Mesenchymal stem cell (in vitro differentiated cells and primary cell): ENCODE measurements at regions not wholly inside any gene's neighbourhood (a gene's known extent, or its start where the extent isn't known, plus 50 kb on each side); places are given as distances from the start of the nearest gene placed in this dataset.

Experiments
- DNase-seq: peaks from one replicate; pipeline ENCODE4 v3.0.0-alpha.2; 2013
- H2AFZ ChIP-seq: one replicate; pipeline ENCODE4 v1.6.1; 2013; ENCODE audit warnings: low read depth, mild to moderate bottlenecking, control low read depth, inconsistent platforms, low read length, moderate library complexity
- H2AK5ac ChIP-seq: 2 replicates; pipeline ENCODE4 v1.6.1; 2013; ENCODE audit warnings: low read length, moderate library complexity, mild to moderate bottlenecking, inconsistent platforms; ENCODE audit not compliant: severe bottlenecking
- H2BK120ac ChIP-seq: one replicate; pipeline ENCODE4 v1.6.1; 2013; ENCODE audit warnings: low read depth, mild to moderate bottlenecking, inconsistent platforms, low read length, moderate library complexity
- H2BK12ac ChIP-seq, 2 experiments: one replicate each; pipeline ENCODE4 v1.6.1; 2013; ENCODE audit warnings: inconsistent platforms in 2 of 2, low read length in 2 of 2, mild to moderate bottlenecking in 2 of 2, moderate library complexity in 2 of 2, control low read depth in 1 of 2
- H2BK15ac ChIP-seq: one replicate; pipeline ENCODE4 v1.6.1; 2013; ENCODE audit warnings: mild to moderate bottlenecking, low read depth, inconsistent platforms; ENCODE audit not compliant: poor library complexity, severe bottlenecking
- H2BK5ac ChIP-seq: 2 replicates; pipeline ENCODE4 v1.6.1; 2013; ENCODE audit warnings: low read depth, mild to moderate bottlenecking, low read length, control low read depth, inconsistent platforms; ENCODE audit not compliant: poor library complexity, severe bottlenecking
- H3K14ac ChIP-seq, 2 experiments: one replicate each; pipeline ENCODE4 v1.6.1; 2013; ENCODE audit warnings: inconsistent platforms in 2 of 2, low read length in 2 of 2, control low read depth in 1 of 2, mild to moderate bottlenecking in 1 of 2, moderate library complexity in 1 of 2
- H3K18ac ChIP-seq, 2 experiments: one replicate each; pipeline ENCODE4 v1.6.1; 2013; ENCODE audit warnings: inconsistent platforms in 2 of 2, low read length in 2 of 2, control low read depth in 1 of 2, low read depth in 1 of 2, mild to moderate bottlenecking in 1 of 2
- H3K23ac ChIP-seq, 2 experiments: one replicate each; pipeline ENCODE4 v1.6.1; 2013; ENCODE audit warnings: inconsistent platforms in 2 of 2, low read length in 2 of 2, mild to moderate bottlenecking in 2 of 2, moderate library complexity in 2 of 2, control low read depth in 1 of 2
- H3K27ac ChIP-seq: 2 replicates; pipeline ENCODE4 v1.5.1; 2013; ENCODE audit warnings: mild to moderate bottlenecking, moderate library complexity, low read length, control low read depth, inconsistent platforms; ENCODE audit not compliant: poor library complexity, severe bottlenecking
- H3K27me3 ChIP-seq, 2 experiments: 2 replicates each; pipeline versions ENCODE4 v1.6.1 to v1.7.0; 2013; ENCODE audit warnings: low read length in 2 of 2, mild to moderate bottlenecking in 2 of 2, moderate library complexity in 2 of 2, control low read depth in 1 of 2, inconsistent platforms in 1 of 2; ENCODE audit not compliant: control insufficient read depth in 1 of 2, insufficient read depth in 1 of 2
- H3K36me3 ChIP-seq, 2 experiments: 2 replicates each; pipeline versions ENCODE4 v1.6.1 to v1.7.0; 2013; ENCODE audit warnings: low read length in 2 of 2, control low read depth in 1 of 2, inconsistent platforms in 1 of 2, low read depth in 1 of 2, mild to moderate bottlenecking in 1 of 2; ENCODE audit not compliant: insufficient read depth in 2 of 2, control insufficient read depth in 1 of 2
- H3K4ac ChIP-seq, 2 experiments: one replicate each; pipeline ENCODE4 v1.6.1; 2013; ENCODE audit warnings: inconsistent platforms in 2 of 2, low read length in 2 of 2, mild to moderate bottlenecking in 2 of 2, moderate library complexity in 2 of 2, control low read depth in 1 of 2, low read depth in 1 of 2
- H3K4me1 ChIP-seq: 2 replicates; pipeline ENCODE4 v1.6.1; 2013; ENCODE audit warnings: low read depth, low read length, control low read depth; ENCODE audit not compliant: control insufficient read depth, insufficient read depth
- H3K4me2 ChIP-seq: 2 replicates; pipeline ENCODE4 v1.6.1; 2013; ENCODE audit warnings: low read length, mild to moderate bottlenecking, inconsistent platforms; ENCODE audit not compliant: poor library complexity, severe bottlenecking
- H3K4me3 ChIP-seq, 2 experiments: 2 replicates each; pipeline versions ENCODE4 v1.5.1 to v1.7.0; 2013; ENCODE audit warnings: low read length in 2 of 2, mild to moderate bottlenecking in 2 of 2, control low read depth in 1 of 2, low read depth in 1 of 2; ENCODE audit not compliant: insufficient read depth in 1 of 2
- H3K79me1 ChIP-seq: replicated peaks from 2 replicates; pipeline ENCODE4 v1.6.1; 2013; ENCODE audit warnings: mild to moderate bottlenecking, control low read depth, low read length, inconsistent platforms; ENCODE audit not compliant: poor library complexity, severe bottlenecking
- H3K9ac ChIP-seq: 2 replicates; pipeline ENCODE4 v1.7.0; 2013; ENCODE audit warnings: mild to moderate bottlenecking, low read length, moderate library complexity
- H3K9me3 ChIP-seq: 2 replicates; pipeline ENCODE4 v1.7.0; 2013; ENCODE audit warnings: mild to moderate bottlenecking, low read length; ENCODE audit not compliant: control insufficient read depth
- H4K8ac ChIP-seq: one replicate; pipeline ENCODE4 v1.6.1; 2013; ENCODE audit warnings: inconsistent platforms, mild to moderate bottlenecking, low read length, moderate library complexity
- H4K91ac ChIP-seq: one replicate; pipeline ENCODE4 v1.6.1; 2013; ENCODE audit warnings: mild to moderate bottlenecking, low read length, inconsistent platforms
- WGBS: methylation state at CpG from one replicate; pipeline ENCODE4 v1.1.7; 2013; ENCODE audit warnings: mixed read lengths; 5-methylcytosine and 5-hydroxymethylcytosine counted together

GRCh38 chr3:197373096-197373495 is 74.7 kb upstream of the DLG1 start:
- Histone ChIP-seq H3K23ac (no peak overlapping the region), H3K79me1 (no peaks in the 10 kb centered on the region), H2BK15ac (no peak overlapping the region), H3K14ac (no peak overlapping the region), H3K9ac (no peak overlapping the region), H4K91ac (no peak overlapping the region), H3K27ac (no peak overlapping the region), H2AK5ac (no peak overlapping the region), H4K8ac (no peak overlapping the region), H3K27me3 (peaks cover 0 to 7% of the 10 kb centered on the region in 2 experiments), H2BK12ac (no peak overlapping the region), H3K4me3 (no peak overlapping the region), H2BK120ac (no peak overlapping the region), H3K36me3 (no peaks in the 10 kb centered on the region), H3K9me3 (no peaks in the 10 kb centered on the region), H3K4me1 (peaks cover 21% of the 10 kb centered on the region), H3K4ac (no peak overlapping the region), H3K4me2 (no peak overlapping the region), H2AFZ (no peak overlapping the region), H2BK5ac (no peak overlapping the region), H3K18ac (no peak overlapping the region)
- WGBS: 93% methylated on average over 8 of the region's 8 CpGs
- DNase-seq: no peak

- WGBS: 47% methylated on average over 6 of the region's 7 CpGs
Observed at GRCh38 chr3:197372047-197372661, 73.7 kb upstream of the DLG1 start.

GRCh38 chr3:197371591-197372046 is 73.2 kb upstream of the DLG1 start:
- no peak overlapping the region for H3K4ac ChIP-seq
- H2BK5ac ChIP-seq: peak overlapping the region; percentile 59
- peak overlapping the region; percentile 92 for H2AK5ac ChIP-seq
- DNase-seq: peak; percentile 71
- no peak overlapping the region for H3K4me2 ChIP-seq
- peaks cover 30% of the 10 kb centered on the region for H3K4me1 ChIP-seq
- H2BK15ac ChIP-seq: no peak overlapping the region
- H3K9ac ChIP-seq: no peak overlapping the region
- no peaks in the 10 kb centered on the region for H3K79me1 ChIP-seq
- H2AFZ ChIP-seq: no peak overlapping the region
- no peak overlapping the region for H3K14ac ChIP-seq
- no peak overlapping the region for H4K91ac ChIP-seq
- H3K9me3 ChIP-seq: no peaks in the 10 kb centered on the region
- H2BK12ac ChIP-seq: peak overlapping the region in 1 of 2 experiments; percentile 40
- H3K27me3 ChIP-seq: peaks cover 0 to 10% of the 10 kb centered on the region in 2 experiments
- H3K36me3 ChIP-seq: no peaks in the 10 kb centered on the region
- no peak overlapping the region for H4K8ac ChIP-seq
- H3K23ac ChIP-seq: no peak overlapping the region
- WGBS: 0% methylated on average over 1 of the region's 1 CpG
- no peak overlapping the region for H2BK120ac ChIP-seq
- no peak overlapping the region for H3K18ac ChIP-seq
- H3K27ac ChIP-seq: peak overlapping the region; percentile 88
- H3K4me3 ChIP-seq: no peak overlapping the region

More at GRCh38 chr3:197372047-197372661, 73.7 kb upstream of the DLG1 start:
- no peaks in the 10 kb centered on the region for H3K36me3 ChIP-seq
- H3K9me3 ChIP-seq: no peaks in the 10 kb centered on the region
- DNase-seq: peak; percentile 76
- H3K23ac ChIP-seq: no peak overlapping the region
- H2BK5ac ChIP-seq: peak overlapping the region; percentile 71
- no peak overlapping the region for H3K14ac ChIP-seq
- H3K4me1 ChIP-seq: peaks cover 25% of the 10 kb centered on the region
- H4K8ac ChIP-seq: peak overlapping the region; percentile 22
- H2BK120ac ChIP-seq: no peak overlapping the region
- no peak overlapping the region for H3K4me3 ChIP-seq
- peak overlapping the region in 1 of 2 experiments; percentile 28 for H3K18ac ChIP-seq
- H3K9ac ChIP-seq: no peak overlapping the region
- H2AK5ac ChIP-seq: peak overlapping the region; percentile 92
- no peak overlapping the region for H2BK12ac ChIP-seq
- no peak overlapping the region for H2BK15ac ChIP-seq
- no peak overlapping the region for H2AFZ ChIP-seq
- H3K79me1 ChIP-seq: no peaks in the 10 kb centered on the region
- no peak overlapping the region for H3K4me2 ChIP-seq
- H4K91ac ChIP-seq: no peak overlapping the region
- no peak overlapping the region for H3K4ac ChIP-seq
- H3K27me3 ChIP-seq: peaks cover 0 to 10% of the 10 kb centered on the region in 2 experiments
- peak overlapping the region; percentile 88 for H3K27ac ChIP-seq

- no peak overlapping the region for H3K4ac ChIP-seq
- no peak overlapping the region for H2BK12ac ChIP-seq
- no peak overlapping the region for H2BK15ac ChIP-seq
- H3K36me3 ChIP-seq: no peaks in the 10 kb centered on the region
- peaks cover 34% of the 10 kb centered on the region for H3K4me1 ChIP-seq
- H3K4me2 ChIP-seq: no peak overlapping the region
- H3K27ac ChIP-seq: no peak overlapping the region
- H3K79me1 ChIP-seq: no peaks in the 10 kb centered on the region
- no peak overlapping the region for H3K23ac ChIP-seq
- H3K4me3 ChIP-seq: no peak overlapping the region
- H3K9me3 ChIP-seq: no peaks in the 10 kb centered on the region
- H2AK5ac ChIP-seq: no peak overlapping the region
- WGBS: 92% methylated on average over 2 of the region's 2 CpGs
- no peak overlapping the region for H4K8ac ChIP-seq
- no peak overlapping the region for H2AFZ ChIP-seq
- H3K14ac ChIP-seq: no peak overlapping the region
- H3K9ac ChIP-seq: no peak overlapping the region
- no peak overlapping the region for H4K91ac ChIP-seq
- no peak overlapping the region for H3K18ac ChIP-seq
- H3K27me3 ChIP-seq: peaks cover 0 to 18% of the 10 kb centered on the region in 2 experiments
- no peak for DNase-seq
- H2BK5ac ChIP-seq: no peak overlapping the region
- no peak overlapping the region for H2BK120ac ChIP-seq
Observed at GRCh38 chr3:197369545-197369944, 71.1 kb upstream of the DLG1 start.
